ENCODE measurements at regions not wholly inside any gene's neighbourhood (a gene's known extent, or its start where the extent isn't known, plus 50 kb on each side); places are given as distances from the start of the nearest gene placed in this dataset.

GRCh38 chr9:95810133-95810532, 65.4 kb upstream of the ERCC6L2 start:
- DNase-seq (ENCODE audit: low read depth, low spot score): no peak
- SMC1A ChIA-PET (ENCODE audit: uncharacterized antibody, unreplicated experiment): interaction anchor here (1.0 kb wide), 1 partner anchor 408 kb away, joined by 3 read pairs; no protein-coding TSS in a partner anchor
- no TSS peak for BruUV-seq (replicated peaks)
- peak; percentile 17; the same call in 1 of the 3 replicates for ATAC-seq
- no peaks in the 10 kb centered on the region for H3K79me2 ChIP-seq (ENCODE audit: control insufficient read depth, insufficient read depth, low read length)
- POLR2A ChIA-PET: no interaction called here
- no peak for FAIRE-seq
- no peak overlapping the region for H3K4me3 ChIP-seq
- H3K27ac ChIP-seq (ENCODE audit: control insufficient read depth, insufficient read depth): no peak overlapping the region
- H3K9me3 ChIP-seq (replicated peaks; ENCODE audit: control insufficient read depth, insufficient read depth, low read length): no peaks in the 10 kb centered on the region; the same call in 1 of the 3 replicates
- CTCF ChIA-PET: no interaction called here
- peaks cover 13% of the 10 kb centered on the region for H3K4me1 ChIP-seq (ENCODE audit: control insufficient read depth, insufficient read depth, low read length)
- RAD21 ChIA-PET (ENCODE audit: unreplicated experiment): interaction anchor here (1.2 kb wide), 1 partner anchor 407 kb away, joined by 4 read pairs; no protein-coding TSS in a partner anchor
- no peak overlapping the region for H3K9ac ChIP-seq (ENCODE audit: control insufficient read depth, insufficient read depth, low read length)
- H3K4me2 ChIP-seq (ENCODE audit: control insufficient read depth, insufficient read depth): no peak overlapping the region
- no peaks in the 10 kb centered on the region for H4K20me1 ChIP-seq (ENCODE audit: control insufficient read depth, insufficient read depth)
- WGBS (ENCODE audit: insufficient coverage, insufficient replicate concordance, low lambda C conversion rate, missing lambda C conversion rate): 8% methylated on average over 3 of the region's 3 CpGs
- H2AFZ ChIP-seq (ENCODE audit: control insufficient read depth, low read depth, low read length): no peak overlapping the region
- intact Hi-C loops (cut with micrococcal nuclease; ENCODE audit: unreplicated experiment): no loop called here
- in situ Hi-C loops (cut with MboI): no loop called here
- TF ChIP-seq RAD21 (IDR thresholded peaks at IDR 0.05; ENCODE audit: insufficient read depth, low read depth, low read length): peak; percentile 54
- peak; percentile 58; the same call in 1 of the 2 replicates for TF ChIP-seq ZNF384 (IDR thresholded peaks at IDR 0.05; ENCODE audit: borderline replicate concordance, low read depth, low read length)
- TF ChIP-seq CHD1 (IDR thresholded peaks at IDR 0.05; ENCODE audit: low read depth, low read length): no peak
- peak in 2 of 3 experiments; percentile 8 to 12; a peak in 1 of 6 replicates for TF ChIP-seq CTCF (IDR thresholded peaks at IDR 0.05 in 2 of 3, conservative IDR thresholded peaks at IDR 0.05 in 1 of 3; ENCODE audit: control insufficient read depth in 2 of 3, extremely low read depth in 1 of 3, insufficient read depth in 1 of 3, low read depth in 3 of 3, low read length in 3 of 3)
- H3K36me3 ChIP-seq (ENCODE audit: control insufficient read depth in 2 of 2, insufficient read depth in 2 of 2, low read length in 1 of 2): no peaks in the 10 kb centered on the region
- H3K27me3 ChIP-seq (replicated peaks in 1 of 2; ENCODE audit: control insufficient read depth in 2 of 2, insufficient read depth in 2 of 2, low read length in 1 of 2): no peaks in the 10 kb centered on the region; a peak in 2 of 4 replicates

GRCh38 chr9:95809686-95810085, 65.8 kb upstream of the ERCC6L2 start:
- RAD21 ChIA-PET (ENCODE audit: unreplicated experiment): interaction anchor here (1.2 kb wide), 1 partner anchor 408 kb away, joined by 4 read pairs; no protein-coding TSS in a partner anchor
- Histone ChIP-seq H3K27me3 (replicated peaks in 1 of 2; ENCODE audit: control insufficient read depth in 2 of 2, insufficient read depth in 2 of 2, low read length in 1 of 2) (no peaks in the 10 kb centered on the region; a peak in 1 of 4 replicates), H4K20me1 (ENCODE audit: control insufficient read depth, insufficient read depth) (no peaks in the 10 kb centered on the region), H3K4me1 (ENCODE audit: control insufficient read depth, insufficient read depth, low read length) (peaks cover 13% of the 10 kb centered on the region), H3K9me3 (replicated peaks; ENCODE audit: control insufficient read depth, insufficient read depth, low read length) (no peaks in the 10 kb centered on the region; the same call in 2 of the 3 replicates), H3K79me2 (ENCODE audit: control insufficient read depth, insufficient read depth, low read length) (no peaks in the 10 kb centered on the region), H2AFZ (ENCODE audit: control insufficient read depth, low read depth, low read length) (no peak overlapping the region), H3K27ac (ENCODE audit: control insufficient read depth, insufficient read depth) (no peak overlapping the region), H3K4me2 (ENCODE audit: control insufficient read depth, insufficient read depth) (no peak overlapping the region), H3K9ac (ENCODE audit: control insufficient read depth, insufficient read depth, low read length) (no peak overlapping the region), H3K36me3 (ENCODE audit: control insufficient read depth in 2 of 2, insufficient read depth in 2 of 2, low read length in 1 of 2) (no peaks in the 10 kb centered on the region), H3K4me3 (no peak overlapping the region)
- ATAC-seq (no peak), DNase-seq (ENCODE audit: low read depth, low spot score) (no peak), FAIRE-seq (no peak)
- CTCF ChIA-PET: no interaction called here
- POLR2A ChIA-PET: no interaction called here
- WGBS (ENCODE audit: insufficient coverage, insufficient replicate concordance, low lambda C conversion rate, missing lambda C conversion rate): 90% methylated on average over 2 of the region's 2 CpGs
- intact Hi-C loops (cut with micrococcal nuclease; ENCODE audit: unreplicated experiment): no loop called here
- SMC1A ChIA-PET (ENCODE audit: uncharacterized antibody, unreplicated experiment): no interaction called here
- in situ Hi-C loops (cut with MboI): no loop called here
- no TSS peak for BruUV-seq (replicated peaks)
- TF ChIP-seq RELB (IDR thresholded peaks at IDR 0.05; ENCODE audit: low read depth): no peak
- TF ChIP-seq HSF1 (IDR thresholded peaks at IDR 0.05; ENCODE audit: low read depth, low read length): no peak
- TF ChIP-seq CHD2 (IDR thresholded peaks at IDR 0.05; ENCODE audit: borderline replicate concordance, low read depth, low read length): no peak
